SK-N-SH treated with all-trans-retinoic acid at 6 μM for 48 hours (cell line): ENCODE measurements at regions not wholly inside any gene's neighbourhood (a gene's known extent, or its start where the extent isn't known, plus 50 kb on each side); places are given as distances from the start of the nearest gene placed in this dataset.

Experiments used
- CREB5 ChIP-seq: fragments of 250-450 bp; sonication (Bioruptor Pico); IDR thresholded peaks from 2 replicates; pipeline ENCODE4 v1.5.1; 2020; ENCODE audit warnings: low read depth, mild to moderate bottlenecking, moderate library complexity
- GLIS3 ChIP-seq: fragments of 250-450 bp; sonication (Bioruptor Pico); IDR thresholded peaks from 2 replicates; pipeline ENCODE4 v1.5.0; 2020; ENCODE audit warnings: mild to moderate bottlenecking, moderate library complexity
- ISL1 ChIP-seq: fragments of 250-450 bp; sonication (Bioruptor Pico); IDR thresholded peaks from 2 replicates; pipeline ENCODE4 v2.1.2; 2022; ENCODE audit warnings: mild to moderate bottlenecking, moderate library complexity
- PATZ1 ChIP-seq: fragments of 250-450 bp; sonication (Bioruptor Pico); IDR thresholded peaks from 2 replicates; pipeline ENCODE4 v1.8.0; 2020; ENCODE audit warnings: mild to moderate bottlenecking, moderate library complexity, borderline replicate concordance
- POU6F1 ChIP-seq: fragments of 250-450 bp; sonication (Bioruptor Pico); IDR thresholded peaks from 2 replicates; pipeline ENCODE4 v1.8.0; 2021; ENCODE audit warnings: low read depth, mild to moderate bottlenecking, moderate library complexity, borderline replicate concordance
- PPARA ChIP-seq: fragments of 250-450 bp; sonication (Bioruptor Pico); IDR thresholded peaks from 2 replicates; pipeline ENCODE4 v1.5.0; 2020; ENCODE audit warnings: mild to moderate bottlenecking, borderline replicate concordance
- SNAI2 ChIP-seq: fragments of 250-450 bp; sonication (Bioruptor Pico); IDR thresholded peaks from 2 replicates; pipeline ENCODE4 v1.5.0; 2020; ENCODE audit warnings: mild to moderate bottlenecking, moderate library complexity
- TCF4 ChIP-seq: fragments of 250-450 bp; sonication (Bioruptor Pico); IDR thresholded peaks from 2 replicates; pipeline ENCODE4 v1.8.0; 2021; ENCODE audit warnings: mild to moderate bottlenecking, moderate library complexity, borderline replicate concordance
- ZFP3 ChIP-seq: fragments of 250-450 bp; sonication (Bioruptor Pico); IDR thresholded peaks from 2 replicates; pipeline ENCODE4 v1.5.0; 2020; ENCODE audit warnings: mild to moderate bottlenecking, moderate library complexity
- ZNF565 ChIP-seq: fragments of 450-650 bp; formaldehyde crosslinking; conservative IDR thresholded peaks from 2 replicates; pipeline ENCODE4 v1.5.0; 2020; ENCODE audit warnings: low read depth, mild to moderate bottlenecking, moderate library complexity
- ZNF70 ChIP-seq: fragments of 450-650 bp; formaldehyde crosslinking; IDR thresholded peaks from 2 replicates; pipeline ENCODE4 v1.5.0; 2020; ENCODE audit warnings: mild to moderate bottlenecking, moderate library complexity
- ZNF8 ChIP-seq: fragments of 450-650 bp; formaldehyde crosslinking; IDR thresholded peaks from 2 replicates; pipeline ENCODE4 v1.5.0; 2020; ENCODE audit warnings: mild to moderate bottlenecking, moderate library complexity
- TF ChIP-seq, protein P1 (sequence below): fragments of 250-450 bp; sonication (Bioruptor Pico); IDR thresholded peaks from 2 replicates; pipeline ENCODE4 v1.5.0; 2020; ENCODE audit warnings: mild to moderate bottlenecking, moderate library complexity

- TF ChIP-seq PATZ1 (CRISPR knock-in tag) (no peak), POU6F1 (no peak), ZFP3 (CRISPR knock-in tag) (no peak), SNAI2 (CRISPR knock-in tag) (no peak), ZNF70 (CRISPR knock-in tag) (no peak), PPARA (CRISPR knock-in tag) (no peak), ZNF8 (CRISPR knock-in tag) (no peak), ZNF565 (no peak), CREB5 (CRISPR knock-in tag) (no peak), GLIS3 (CRISPR knock-in tag) (no peak), ISL1 (CRISPR knock-in tag) (no peak), TCF4 (CRISPR knock-in tag) (no peak)
- TF ChIP-seq, protein P1, sequence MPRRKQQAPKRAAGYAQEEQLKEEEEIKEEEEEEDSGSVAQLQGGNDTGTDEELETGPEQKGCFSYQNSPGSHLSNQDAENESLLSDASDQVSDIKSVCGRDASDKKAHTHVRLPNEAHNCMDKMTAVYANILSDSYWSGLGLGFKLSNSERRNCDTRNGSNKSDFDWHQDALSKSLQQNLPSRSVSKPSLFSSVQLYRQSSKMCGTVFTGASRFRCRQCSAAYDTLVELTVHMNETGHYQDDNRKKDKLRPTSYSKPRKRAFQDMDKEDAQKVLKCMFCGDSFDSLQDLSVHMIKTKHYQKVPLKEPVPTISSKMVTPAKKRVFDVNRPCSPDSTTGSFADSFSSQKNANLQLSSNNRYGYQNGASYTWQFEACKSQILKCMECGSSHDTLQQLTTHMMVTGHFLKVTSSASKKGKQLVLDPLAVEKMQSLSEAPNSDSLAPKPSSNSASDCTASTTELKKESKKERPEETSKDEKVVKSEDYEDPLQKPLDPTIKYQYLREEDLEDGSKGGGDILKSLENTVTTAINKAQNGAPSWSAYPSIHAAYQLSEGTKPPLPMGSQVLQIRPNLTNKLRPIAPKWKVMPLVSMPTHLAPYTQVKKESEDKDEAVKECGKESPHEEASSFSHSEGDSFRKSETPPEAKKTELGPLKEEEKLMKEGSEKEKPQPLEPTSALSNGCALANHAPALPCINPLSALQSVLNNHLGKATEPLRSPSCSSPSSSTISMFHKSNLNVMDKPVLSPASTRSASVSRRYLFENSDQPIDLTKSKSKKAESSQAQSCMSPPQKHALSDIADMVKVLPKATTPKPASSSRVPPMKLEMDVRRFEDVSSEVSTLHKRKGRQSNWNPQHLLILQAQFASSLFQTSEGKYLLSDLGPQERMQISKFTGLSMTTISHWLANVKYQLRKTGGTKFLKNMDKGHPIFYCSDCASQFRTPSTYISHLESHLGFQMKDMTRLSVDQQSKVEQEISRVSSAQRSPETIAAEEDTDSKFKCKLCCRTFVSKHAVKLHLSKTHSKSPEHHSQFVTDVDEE (CRISPR knock-in tag), result no peak
Observed at GRCh38 chr18:22826726-22827125, 106.4 kb upstream of the RBBP8 start.
